Activated CD4-positive, CD25-positive, alpha-beta regulatory T cell treated with anti-CD3 and anti-CD28 coated beads, Interleukin-2, amount 50 U/mL, for 72 hours (primary cell): ENCODE measurements at regions not wholly inside any gene's neighbourhood (a gene's known extent, or its start where the extent isn't known, plus 50 kb on each side); places are given as distances from the start of the nearest gene placed in this dataset.

Source experiments
- DNase-seq: peaks from one replicate; pipeline ENCODE4 v3.0.0; 2021

GRCh38 chr12:58372298-58372697 is 430.9 kb downstream of the ATP23 start:
- DNase-seq = no peak

GRCh38 chr12:58378028-58378427 is 436.7 kb downstream of the ATP23 start:
- DNase-seq = no peak

GRCh38 chr12:58381546-58381945 is 440.2 kb downstream of the ATP23 start:
- DNase-seq = no peak

GRCh38 chr12:58384196-58384595 is 442.8 kb downstream of the ATP23 start:
- no peak for DNase-seq

- DNase-seq = no peak
These were observed 444.8 kb downstream of the ATP23 start for GRCh38 chr12:58386136-58386535.

GRCh38 chr12:58387199-58387598 is 445.8 kb downstream of the ATP23 start:
- DNase-seq = no peak

- DNase-seq = no peak
These were observed 446.9 kb downstream of the ATP23 start for GRCh38 chr12:58388261-58388660.

- DNase-seq = no peak
These were observed 451.8 kb downstream of the ATP23 start for GRCh38 chr12:58393152-58393551.

GRCh38 chr12:58395056-58395455 is 453.7 kb downstream of the ATP23 start:
- DNase-seq = no peak

GRCh38 chr12:58395470-58395869 is 454.1 kb downstream of the ATP23 start:
- DNase-seq = no peak

- no peak for DNase-seq
These were observed 454.9 kb downstream of the ATP23 start for GRCh38 chr12:58396239-58396638.

- no peak for DNase-seq
These were observed 464.0 kb downstream of the ATP23 start for GRCh38 chr12:58405363-58405762.

GRCh38 chr12:58408516-58408915 is 467.1 kb downstream of the ATP23 start:
- DNase-seq = no peak

- no peak for DNase-seq
These were observed 471.2 kb downstream of the ATP23 start for GRCh38 chr12:58412461-58413060.

- DNase-seq = no peak
These were observed 472.4 kb downstream of the ATP23 start for GRCh38 chr12:58413794-58414193.

GRCh38 chr12:58414398-58414871 is 473.1 kb downstream of the ATP23 start:
- no peak for DNase-seq

GRCh38 chr12:58415716-58416115 is 474.3 kb downstream of the ATP23 start:
- no peak for DNase-seq

GRCh38 chr12:58416236-58416635 is 474.9 kb downstream of the ATP23 start:
- DNase-seq = no peak

- no peak for DNase-seq
These were observed 477.9 kb downstream of the ATP23 start for GRCh38 chr12:58419196-58419760.

GRCh38 chr12:58419905-58420304 is 478.5 kb downstream of the ATP23 start:
- no peak for DNase-seq

GRCh38 chr12:58420503-58420902 is 479.1 kb downstream of the ATP23 start:
- no peak for DNase-seq

GRCh38 chr12:58421990-58422389 is 480.6 kb downstream of the ATP23 start:
- DNase-seq = no peak

- DNase-seq = no peak
These were observed 483.5 kb downstream of the ATP23 start for GRCh38 chr12:58424735-58425392.
